Nephron progenitor cell (in vitro differentiated cells): ENCODE measurements at regions not wholly inside any gene's neighbourhood (a gene's known extent, or its start where the extent isn't known, plus 50 kb on each side); places are given as distances from the start of the nearest gene placed in this dataset.
"Not testable (repeated sequence)": the region's sequence is repeated elsewhere in the genome, so short reads cannot be mapped to it uniquely, and the experiment has no call there.

Experiments
- DNase-seq: peaks from one replicate; pipeline ENCODE4 v3.0.0; 2021
- H3K27ac Mint-ChIP-seq: 2 replicates; pipeline ENCODE4 v1.8.0; 2021; ENCODE audit warnings: mild to moderate bottlenecking, moderate library complexity, mixed read lengths
- H3K27me3 Mint-ChIP-seq: 2 replicates; pipeline ENCODE4 v1.8.0; 2021; ENCODE audit warnings: mild to moderate bottlenecking, low read depth, mixed read lengths; ENCODE audit not compliant: poor library complexity
- H3K36me3 Mint-ChIP-seq: 2 replicates; pipeline ENCODE4 v1.8.0; 2021; ENCODE audit warnings: low read depth, mixed read lengths
- H3K4me1 Mint-ChIP-seq: 2 replicates; pipeline ENCODE4 v1.8.0; 2021; ENCODE audit warnings: mixed read lengths
- H3K4me3 Mint-ChIP-seq: 2 replicates; pipeline ENCODE4 v1.8.0; 2021; ENCODE audit warnings: mild to moderate bottlenecking, moderate library complexity, mixed read lengths
- H3K9me3 Mint-ChIP-seq: 2 replicates; pipeline ENCODE4 v1.8.0; 2021; ENCODE audit warnings: mild to moderate bottlenecking, moderate library complexity, mixed read lengths
- TF ChIP-seq, protein P1 (sequence below): fragments of 200-600 bp; sonication (generic); IDR thresholded peaks from 2 replicates; pipeline ENCODE4 v1.5.0; 2021; ENCODE audit warnings: antibody characterized with exemption

- Mint-ChIP-seq H3K4me3 (no peak overlapping the region), H3K36me3 (no peaks in the 10 kb centered on the region), H3K4me1 (peaks cover 9% of the 10 kb centered on the region), H3K9me3 (no peaks in the 10 kb centered on the region), H3K27me3 (no peaks in the 10 kb centered on the region), H3K27ac (no peak overlapping the region)
- TF ChIP-seq, protein P1, sequence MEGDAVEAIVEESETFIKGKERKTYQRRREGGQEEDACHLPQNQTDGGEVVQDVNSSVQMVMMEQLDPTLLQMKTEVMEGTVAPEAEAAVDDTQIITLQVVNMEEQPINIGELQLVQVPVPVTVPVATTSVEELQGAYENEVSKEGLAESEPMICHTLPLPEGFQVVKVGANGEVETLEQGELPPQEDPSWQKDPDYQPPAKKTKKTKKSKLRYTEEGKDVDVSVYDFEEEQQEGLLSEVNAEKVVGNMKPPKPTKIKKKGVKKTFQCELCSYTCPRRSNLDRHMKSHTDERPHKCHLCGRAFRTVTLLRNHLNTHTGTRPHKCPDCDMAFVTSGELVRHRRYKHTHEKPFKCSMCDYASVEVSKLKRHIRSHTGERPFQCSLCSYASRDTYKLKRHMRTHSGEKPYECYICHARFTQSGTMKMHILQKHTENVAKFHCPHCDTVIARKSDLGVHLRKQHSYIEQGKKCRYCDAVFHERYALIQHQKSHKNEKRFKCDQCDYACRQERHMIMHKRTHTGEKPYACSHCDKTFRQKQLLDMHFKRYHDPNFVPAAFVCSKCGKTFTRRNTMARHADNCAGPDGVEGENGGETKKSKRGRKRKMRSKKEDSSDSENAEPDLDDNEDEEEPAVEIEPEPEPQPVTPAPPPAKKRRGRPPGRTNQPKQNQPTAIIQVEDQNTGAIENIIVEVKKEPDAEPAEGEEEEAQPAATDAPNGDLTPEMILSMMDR, result no peak
- DNase-seq, result no peak
These were observed 78.2 kb upstream of the PTPRK start for GRCh38 chr6:128598571-128598970.

DNA sequence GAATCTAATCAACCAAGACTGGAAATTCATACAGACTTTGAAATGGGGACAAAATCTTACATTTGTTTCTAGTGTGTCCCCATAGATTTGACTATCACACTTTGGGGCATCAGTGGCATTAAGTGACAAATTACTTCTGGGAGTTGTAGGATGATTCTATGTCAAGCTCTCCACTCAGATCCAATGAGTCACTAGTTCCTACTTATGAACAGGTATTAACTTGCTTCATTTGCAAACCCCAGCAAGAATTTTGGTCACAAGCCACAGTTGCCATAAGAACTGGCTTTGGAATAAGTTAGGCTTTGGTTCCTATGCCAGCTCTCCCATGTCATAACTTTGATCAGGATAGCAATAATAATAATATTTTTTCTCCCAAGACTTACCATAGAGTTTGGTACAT is 77.6 kb upstream of the PTPRK start:
- no peaks in the 10 kb centered on the region for H3K27me3 Mint-ChIP-seq
- DNase-seq, result no peak
- H3K4me3 Mint-ChIP-seq, result no peak overlapping the region
- peaks cover 9% of the 10 kb centered on the region for H3K4me1 Mint-ChIP-seq
- H3K36me3 Mint-ChIP-seq, result no peaks in the 10 kb centered on the region
- TF ChIP-seq, protein P1, result no peak
- H3K9me3 Mint-ChIP-seq, result no peaks in the 10 kb centered on the region
- H3K27ac Mint-ChIP-seq, result no peak overlapping the region

DNA sequence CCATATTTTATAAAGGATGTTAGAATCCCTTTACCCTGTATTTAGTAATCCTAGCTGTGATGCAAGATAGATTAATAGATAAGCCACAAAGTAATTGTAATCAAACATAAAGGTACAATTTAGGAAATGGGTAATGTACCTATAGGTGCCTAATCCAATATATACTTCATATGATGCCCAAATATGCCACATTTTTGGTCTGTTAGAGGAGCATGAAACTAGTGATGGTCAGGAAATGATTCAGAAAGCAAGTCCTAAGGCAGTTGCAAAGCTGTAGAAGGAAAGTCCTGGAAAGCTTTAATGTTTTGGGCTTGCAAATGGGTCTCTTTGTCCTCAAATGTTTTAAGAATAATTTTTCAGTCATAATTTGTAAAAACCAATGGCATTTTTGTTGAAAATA is 76.6 kb upstream of the PTPRK start:
- no peaks in the 10 kb centered on the region for H3K36me3 Mint-ChIP-seq

DNA sequence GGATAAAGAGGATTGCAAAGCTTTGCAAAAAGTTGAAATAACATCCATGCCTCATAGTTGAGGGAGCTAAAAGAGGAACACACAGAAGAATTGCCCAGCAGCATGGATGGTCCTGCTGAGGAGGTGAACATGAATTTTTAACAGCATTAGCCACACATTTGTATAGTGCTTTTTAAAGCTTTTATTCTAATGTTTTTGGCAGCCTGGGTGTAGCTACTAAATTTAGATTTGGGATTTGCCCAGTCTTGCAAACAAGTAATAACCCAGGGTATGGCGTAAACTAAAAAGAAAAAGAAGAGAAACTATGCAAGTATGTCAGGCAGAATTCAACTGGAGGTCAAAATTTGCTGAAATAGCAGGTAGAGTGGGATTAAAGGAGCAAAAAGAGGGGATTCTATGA is 75.1 kb upstream of the PTPRK start:
- H3K27me3 Mint-ChIP-seq, result peaks cover 3% of the 10 kb centered on the region
- no peak overlapping the region for H3K4me3 Mint-ChIP-seq
- H3K4me1 Mint-ChIP-seq, result peaks cover 6% of the 10 kb centered on the region
- H3K27ac Mint-ChIP-seq, result no peak overlapping the region
- peaks cover 15% of the 10 kb centered on the region for H3K9me3 Mint-ChIP-seq
- no peak for DNase-seq
- TF ChIP-seq, protein P1, result no peak
- no peaks in the 10 kb centered on the region for H3K36me3 Mint-ChIP-seq

More for the DNA sequence above, 76.6 kb upstream of the PTPRK start:
- TF ChIP-seq, protein P1, result no peak
- no peak for DNase-seq
- Mint-ChIP-seq H3K27me3 (peaks cover 3% of the 10 kb centered on the region), H3K4me1 (peaks cover 9% of the 10 kb centered on the region), H3K9me3 (peaks cover under 1% of the 10 kb centered on the region), H3K4me3 (no peak overlapping the region), H3K27ac (no peak overlapping the region)

DNA sequence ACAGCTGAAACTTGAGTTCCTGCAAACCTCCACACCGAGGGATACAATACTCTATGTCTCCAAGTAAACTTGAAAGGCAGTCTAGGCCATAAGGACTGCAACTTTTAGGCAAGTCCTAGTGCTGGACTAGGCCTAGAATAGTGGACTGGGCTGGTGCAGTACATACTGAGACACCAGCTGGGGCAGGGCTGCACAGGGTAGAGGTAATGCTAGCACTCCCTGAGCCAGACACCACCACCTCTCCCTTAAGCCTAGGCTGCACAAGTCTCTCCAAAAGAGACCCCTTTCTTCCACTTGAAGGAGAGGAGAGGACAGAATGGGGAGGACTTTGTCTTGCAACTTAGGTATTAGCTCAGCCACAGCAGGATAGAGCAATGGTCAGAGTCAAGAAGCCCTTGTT is 65.7 kb upstream of the PTPRK start:
- Mint-ChIP-seq H3K9me3 (peaks cover 23% of the 10 kb centered on the region), H3K27me3 (no peaks in the 10 kb centered on the region), H3K27ac (no peak overlapping the region), H3K4me3 (no peak overlapping the region), H3K4me1 (no peaks in the 10 kb centered on the region), H3K36me3 (no peaks in the 10 kb centered on the region)
- no peak for DNase-seq
- TF ChIP-seq, protein P1, result no peak

DNA sequence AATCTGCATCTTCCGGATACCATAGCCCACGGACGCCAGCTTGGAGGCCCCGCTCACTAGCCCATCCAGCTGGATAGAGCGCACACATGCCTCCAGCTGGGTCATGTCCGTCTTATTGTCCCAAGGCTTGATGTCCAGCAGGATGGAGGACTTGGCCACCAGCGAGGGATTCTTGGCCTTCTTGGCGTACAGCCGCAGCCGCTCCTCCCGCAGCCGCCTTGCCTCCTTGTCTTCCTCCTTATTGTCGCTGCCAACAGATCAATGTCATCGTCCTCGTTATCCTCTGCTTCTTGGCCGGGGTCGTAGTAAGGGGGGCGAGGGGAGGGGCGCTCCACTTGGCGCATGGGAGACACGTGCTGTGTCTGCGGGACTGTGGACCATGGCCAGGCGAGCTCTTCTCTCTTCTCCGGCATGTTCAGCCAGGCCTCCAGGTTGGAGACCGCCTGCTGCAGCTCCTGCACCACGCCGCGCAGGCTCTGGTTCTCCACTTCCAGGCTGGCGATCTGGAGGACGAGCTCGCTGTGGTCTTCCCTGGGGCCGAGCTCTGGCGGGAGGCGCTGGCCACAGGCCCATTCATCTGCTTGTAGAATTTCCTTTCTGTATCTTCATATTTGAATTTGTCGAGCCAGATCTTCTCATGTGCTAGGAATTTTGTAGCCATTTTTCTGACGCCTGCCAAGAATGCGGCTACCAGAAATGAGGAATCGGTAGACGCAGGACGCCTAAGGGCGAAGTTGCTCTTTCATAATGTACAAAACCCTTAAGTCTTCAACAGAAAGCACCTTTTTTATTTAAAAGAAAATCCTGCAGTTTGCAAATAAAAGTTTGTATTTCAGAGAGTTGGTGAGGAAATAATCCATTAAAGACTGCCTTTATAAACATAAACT is 60.1 kb upstream of the PTPRK start:
- DNase-seq, result no peak
- Mint-ChIP-seq H3K27ac (no peak overlapping the region), H3K4me1 (no peaks in the 10 kb centered on the region), H3K27me3 (no peaks in the 10 kb centered on the region), H3K9me3 (no peaks in the 10 kb centered on the region), H3K36me3 (no peaks in the 10 kb centered on the region), H3K4me3 (no peak overlapping the region)
- TF ChIP-seq, protein P1, result no peak

GRCh38 chr6:128575254-128575653 is 54.9 kb upstream of the PTPRK start:
- not testable (repeated sequence) for H3K4me3 Mint-ChIP-seq, H3K27ac Mint-ChIP-seq, H3K36me3 Mint-ChIP-seq

More at GRCh38 chr6:128575254-128575653, 54.9 kb upstream of the PTPRK start:
- H3K9me3 Mint-ChIP-seq, H3K27me3 Mint-ChIP-seq, DNase-seq: not testable (repeated sequence)
- H3K4me1 Mint-ChIP-seq, result peaks cover 11% of the 10 kb centered on the region
